HG03103 (cell line): ENCODE measurements at regions not wholly inside any gene's neighbourhood (a gene's known extent, or its start where the extent isn't known, plus 50 kb on each side); places are given as distances from the start of the nearest gene placed in this dataset.

Experiments used
- ATAC-seq: cut with Tn5 transposase; IDR thresholded peaks from one replicate; pipeline ENCODE4 v1.9.1; 2021; ENCODE audit warnings: low read depth; ENCODE audit not compliant: unreplicated experiment

DNA sequence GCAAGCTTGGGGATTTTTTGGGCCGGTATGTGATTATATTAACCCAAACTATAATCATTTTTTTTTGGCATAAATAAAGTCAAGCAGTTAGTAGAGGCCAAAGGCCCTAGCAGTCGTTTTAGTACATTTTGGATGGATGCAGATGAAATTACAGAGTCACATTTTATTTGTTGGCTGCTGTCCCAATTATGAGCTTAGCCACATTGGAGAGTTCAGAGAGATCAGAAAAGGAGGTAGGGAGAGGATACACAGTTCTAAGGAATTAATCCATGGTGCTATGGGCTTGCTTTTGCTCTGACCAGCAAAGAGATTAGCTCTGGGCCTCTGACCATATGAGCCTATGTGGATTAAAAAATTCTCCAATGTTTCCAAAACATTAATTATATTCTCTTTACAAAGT, 395.1 kb downstream of the RAPGEF2 start:
- ATAC-seq = no peak

DNA sequence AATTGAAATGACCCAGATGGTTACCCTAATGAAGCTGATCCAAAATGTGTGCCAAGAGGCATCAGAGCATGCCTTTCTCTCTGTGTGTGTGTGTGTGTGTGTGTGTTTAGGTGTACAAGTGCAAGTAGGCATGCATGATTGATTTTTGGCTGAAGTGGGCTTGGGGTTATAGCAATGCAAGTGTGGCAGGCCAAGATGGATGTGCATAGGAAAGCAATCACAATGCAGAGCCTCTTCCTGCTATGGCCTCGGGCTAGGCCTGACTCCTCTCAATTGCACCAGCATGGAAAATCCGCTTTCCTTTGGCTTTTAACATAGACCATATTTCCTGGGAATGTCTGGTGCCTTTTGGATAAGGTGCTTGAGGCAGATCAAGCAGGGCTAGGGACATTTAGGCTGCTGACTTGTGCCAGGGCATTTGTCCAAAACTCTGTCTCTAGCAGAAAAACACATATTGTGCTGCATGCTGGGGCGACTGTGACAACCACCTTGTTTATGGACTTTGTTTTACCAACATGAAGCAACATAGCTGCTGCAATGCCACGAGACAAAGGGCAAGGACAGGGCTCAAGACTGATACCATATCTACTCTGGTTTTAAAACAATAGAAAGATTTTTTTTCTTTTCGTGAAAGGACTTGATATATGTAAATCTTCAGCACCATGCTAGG, 395.7 kb downstream of the RAPGEF2 start:
- ATAC-seq = no peak

DNA sequence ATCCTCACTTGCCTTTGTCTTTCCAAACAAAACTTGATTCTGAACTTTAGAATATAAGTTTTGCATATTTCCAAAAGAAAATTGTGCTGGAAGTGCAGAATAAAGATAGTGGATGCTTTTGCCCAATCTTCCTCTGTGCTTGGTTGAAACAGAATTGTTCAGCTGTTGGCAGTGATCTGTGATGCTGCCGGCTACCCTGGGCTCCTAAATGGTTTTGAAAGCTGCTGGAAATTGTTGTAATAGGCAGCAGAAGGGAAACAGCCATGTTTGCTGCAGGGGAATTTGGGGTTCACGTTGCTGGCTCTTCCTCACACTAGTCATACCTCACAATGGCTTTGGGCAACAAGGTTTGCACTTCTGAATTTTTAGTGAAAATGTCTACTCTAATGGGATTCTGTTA, 398.0 kb downstream of the RAPGEF2 start:
- no peak for ATAC-seq

DNA sequence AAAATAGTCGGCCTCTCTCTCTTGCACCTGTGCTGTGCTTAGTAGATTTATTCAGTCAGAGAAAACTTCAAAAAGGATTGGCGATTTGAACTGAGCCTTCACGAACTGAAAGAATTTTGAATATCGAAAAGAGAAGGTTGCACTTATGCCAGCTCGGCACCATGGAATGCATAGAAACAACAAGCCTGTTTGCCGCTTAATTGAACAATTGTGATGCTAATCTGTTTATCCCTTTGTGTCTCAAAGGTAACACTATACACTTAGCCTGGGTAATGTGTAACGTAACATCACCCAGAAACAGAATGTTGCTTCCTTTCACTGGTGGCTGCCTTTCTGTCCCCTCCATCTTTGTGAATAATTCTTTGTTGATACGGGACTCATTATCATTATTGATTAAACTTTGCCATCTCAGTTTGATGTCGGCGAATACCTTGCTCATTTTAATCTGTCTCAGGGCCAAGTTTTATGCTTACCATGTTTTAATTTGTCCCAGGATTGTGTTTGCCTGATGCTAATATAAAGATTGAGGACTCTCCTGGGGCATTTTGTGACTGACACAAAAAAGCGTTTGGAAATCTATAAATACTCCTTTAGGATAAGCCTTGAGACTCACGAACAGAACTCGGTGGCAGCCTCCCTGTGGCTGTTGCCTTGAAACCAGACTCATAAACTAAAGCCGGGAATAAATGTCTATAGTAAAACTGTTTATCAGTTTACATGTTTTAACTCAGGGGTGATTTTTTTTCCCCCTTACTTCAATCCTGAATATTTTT, 400.5 kb downstream of the RAPGEF2 start:
- ATAC-seq = no peak

DNA sequence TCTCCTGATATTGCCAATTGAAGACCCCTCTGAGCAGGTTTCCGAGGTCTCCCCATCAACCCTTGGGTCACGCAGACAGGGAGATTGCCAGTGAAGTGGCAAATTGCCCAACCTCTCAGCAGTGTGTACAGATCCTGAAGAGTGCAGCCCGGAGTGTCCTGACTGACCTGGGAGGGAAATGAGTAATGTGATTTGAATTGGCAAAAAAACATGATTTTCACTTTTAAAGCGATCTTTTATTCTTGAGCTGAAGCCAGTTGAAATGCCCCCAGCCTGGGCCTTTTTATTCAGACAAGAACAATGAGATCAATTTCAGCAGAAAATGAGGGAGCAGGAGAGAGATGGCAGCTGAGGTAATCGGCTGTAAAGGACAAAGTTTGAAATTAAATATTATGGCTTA, 401.8 kb downstream of the RAPGEF2 start:
- ATAC-seq = no peak

DNA sequence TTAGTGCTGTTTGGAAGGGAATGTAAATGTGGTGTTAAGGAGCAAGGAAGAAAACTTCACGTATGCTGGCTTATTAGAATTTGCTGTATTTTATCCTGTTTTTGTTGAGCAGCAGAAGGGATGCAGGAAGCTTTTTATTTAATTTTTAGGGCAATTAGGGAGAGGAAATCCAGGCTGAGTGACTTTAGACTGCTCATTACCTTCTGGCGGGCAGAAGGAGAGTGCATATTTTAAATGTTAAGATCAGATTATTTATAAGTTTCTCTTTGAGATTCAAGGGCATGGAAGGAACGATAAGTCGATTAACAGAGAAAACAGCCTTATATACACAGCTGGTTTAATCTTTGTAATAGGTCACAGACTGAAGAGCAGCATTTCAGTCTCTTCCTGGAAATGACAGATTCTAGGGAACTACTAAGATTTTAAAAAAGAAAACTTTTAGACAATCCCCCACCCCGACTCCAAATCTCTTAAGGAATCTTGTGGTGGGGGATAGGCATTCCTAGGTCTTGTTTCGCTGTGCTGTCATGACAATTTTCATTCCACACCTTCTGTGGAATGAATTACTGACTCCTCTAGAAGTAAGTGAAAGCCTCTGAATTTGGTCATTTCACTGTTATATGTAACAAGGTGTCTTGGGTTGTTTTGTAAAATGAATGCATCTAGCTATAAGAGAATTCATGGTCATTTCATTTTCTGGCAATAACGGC, 402.5 kb downstream of the RAPGEF2 start:
- ATAC-seq = no peak

DNA sequence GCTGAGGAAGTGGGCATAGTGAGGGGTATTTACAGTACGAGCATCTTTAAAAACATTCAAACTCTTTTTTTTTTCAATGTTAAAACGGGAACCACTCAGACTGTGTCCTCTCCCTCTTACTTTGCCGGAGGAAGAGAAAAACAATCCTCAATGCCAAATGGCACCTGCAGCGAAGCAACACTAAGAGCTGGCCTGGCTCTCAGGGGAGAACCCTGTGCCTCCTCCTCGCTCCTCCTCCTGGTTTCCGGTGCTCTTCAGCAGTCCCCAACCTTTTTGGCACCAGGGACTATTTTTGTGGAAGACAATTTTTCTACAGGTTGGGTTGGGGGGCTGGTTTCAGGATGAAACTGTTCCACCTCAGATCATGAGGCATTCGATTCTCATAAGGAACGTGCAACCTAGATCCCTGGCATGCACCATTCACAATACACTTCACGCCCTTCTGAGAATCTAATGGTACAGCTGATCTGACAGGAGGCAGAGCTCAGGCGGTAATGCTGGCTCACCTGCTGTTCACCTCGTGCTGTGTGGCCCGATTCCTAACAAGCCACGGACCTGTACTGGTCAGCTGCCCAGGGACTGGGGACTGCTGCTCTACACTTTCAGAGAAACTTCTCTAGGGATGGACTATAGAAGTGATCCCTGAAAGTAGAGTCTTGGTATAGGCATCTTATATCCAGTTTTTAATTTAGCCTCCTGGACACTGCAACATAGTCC, 404.1 kb downstream of the RAPGEF2 start:
- ATAC-seq = no peak

DNA sequence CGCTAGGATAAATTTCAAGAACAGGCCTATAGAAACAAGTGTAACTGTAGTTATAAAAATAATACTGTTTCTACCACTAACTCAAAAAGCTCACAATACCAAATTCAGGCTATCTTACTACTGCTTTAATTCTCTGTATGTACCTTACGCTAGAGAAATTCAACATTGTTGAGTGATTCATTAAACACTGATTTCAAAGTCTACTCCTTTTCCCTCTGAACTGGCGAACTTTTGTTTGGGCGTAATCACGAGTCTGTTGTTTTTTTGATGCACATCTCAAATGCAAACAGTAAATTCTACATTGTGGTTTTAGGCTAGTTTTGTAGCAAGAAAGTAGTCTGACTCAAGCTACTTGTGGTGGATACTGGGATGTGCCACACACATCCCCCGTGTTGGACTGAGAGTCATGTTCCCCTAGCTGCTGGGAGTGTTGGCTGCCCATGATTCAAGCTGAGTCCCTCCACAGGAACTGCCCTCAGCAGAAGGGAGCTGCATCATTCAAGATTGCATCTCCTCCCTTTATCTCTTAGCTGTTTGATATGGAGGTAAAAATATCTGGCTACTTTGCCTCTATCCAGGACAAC, 406.1 kb downstream of the RAPGEF2 start:
- no peak for ATAC-seq

DNA sequence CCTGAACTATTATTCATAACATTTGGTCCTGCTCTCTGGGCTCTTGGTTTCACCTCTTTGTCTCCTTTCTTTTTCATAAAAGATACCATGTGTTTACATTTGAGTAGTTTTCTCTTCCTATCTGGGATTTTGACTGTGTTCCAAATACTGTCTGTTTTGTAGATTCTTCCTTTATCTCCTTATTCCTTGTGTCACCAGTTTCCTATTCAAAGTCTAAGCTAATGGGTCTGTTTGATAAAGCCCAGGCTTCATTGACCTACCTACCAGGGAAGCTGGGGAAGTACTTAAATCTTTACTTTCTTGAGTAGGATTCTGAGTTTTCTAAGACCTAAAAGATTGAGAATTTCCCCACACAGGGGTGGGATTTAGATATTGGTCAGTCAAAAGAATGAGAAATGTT, 409.5 kb downstream of the RAPGEF2 start:
- no peak for ATAC-seq

DNA sequence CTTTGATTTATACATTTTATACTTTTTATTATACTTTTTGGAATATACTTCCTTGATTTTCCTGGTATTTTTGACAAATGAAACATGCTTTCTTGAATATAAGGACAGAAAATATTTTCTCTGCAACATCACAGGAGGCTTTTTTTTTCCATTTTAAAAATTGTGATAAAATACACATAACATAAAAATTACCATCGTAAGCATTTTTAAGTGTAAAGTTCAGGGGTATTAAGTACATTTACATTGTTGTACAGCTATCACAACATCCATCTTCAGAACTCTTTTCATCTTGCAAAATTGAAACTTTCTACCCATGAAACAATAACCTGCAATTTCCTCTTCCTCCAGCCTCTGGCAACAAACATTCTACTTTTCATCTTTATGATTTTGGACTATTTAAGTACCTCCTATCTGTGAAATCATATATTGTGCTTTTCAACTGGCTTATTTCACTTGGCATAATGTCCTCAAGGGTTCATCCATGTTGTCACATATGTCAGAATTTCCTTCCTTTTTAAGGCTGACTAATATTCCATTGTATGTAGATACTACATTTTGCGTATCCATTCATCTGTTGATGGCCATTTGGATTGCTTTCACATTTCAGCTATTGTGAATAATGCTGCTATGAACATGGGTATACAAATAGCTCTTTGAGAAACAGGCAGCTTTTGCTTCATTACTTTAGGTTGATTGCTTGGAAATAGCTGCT, 412.6 kb downstream of the RAPGEF2 start:
- ATAC-seq = no peak

DNA sequence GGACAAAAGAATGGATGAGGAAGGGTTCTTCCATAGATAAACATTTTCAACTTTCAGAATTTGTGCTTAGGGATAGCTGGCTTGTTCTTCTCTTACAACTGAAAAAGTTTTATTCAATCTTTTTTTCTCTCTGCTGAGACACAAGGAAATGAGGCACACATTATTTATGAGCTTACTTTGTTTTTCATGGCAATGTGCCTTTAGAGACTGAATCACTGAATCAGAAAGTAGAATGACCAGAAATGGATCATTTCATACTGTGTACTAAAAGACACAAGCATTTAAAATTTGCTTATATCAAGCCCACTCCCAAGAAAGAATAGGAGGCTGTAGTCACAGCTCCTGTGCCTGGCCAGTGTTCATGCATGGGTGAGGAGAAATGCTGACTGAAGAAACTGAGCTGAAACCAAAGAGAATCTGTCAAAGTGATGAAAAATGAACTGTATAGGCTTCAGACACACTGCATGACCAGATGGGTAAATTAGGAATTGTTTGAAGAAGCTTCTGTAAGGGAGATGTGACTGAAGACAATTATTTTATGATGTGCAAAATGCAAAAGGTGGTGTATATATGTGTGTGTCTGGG, 413.8 kb downstream of the RAPGEF2 start:
- no peak for ATAC-seq

DNA sequence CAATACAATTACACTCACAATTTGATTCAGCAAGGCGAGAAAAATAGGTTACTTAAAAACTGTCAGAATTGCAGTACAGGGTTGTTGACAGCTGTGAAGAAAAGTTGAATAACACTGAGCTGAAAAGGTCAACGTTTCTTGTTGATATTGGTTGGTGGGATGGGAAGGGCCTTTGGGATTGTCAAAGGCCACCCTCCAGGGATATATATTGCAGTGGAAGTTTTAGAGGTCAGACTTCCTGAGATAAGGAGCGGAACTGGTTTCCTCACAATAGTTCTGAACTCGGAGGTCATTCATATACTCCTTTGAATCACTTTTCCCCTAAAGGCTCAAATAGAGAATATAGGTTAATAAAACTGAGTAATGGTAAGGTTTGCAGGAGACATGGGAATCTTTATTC, 417.2 kb downstream of the RAPGEF2 start:
- no peak for ATAC-seq

DNA sequence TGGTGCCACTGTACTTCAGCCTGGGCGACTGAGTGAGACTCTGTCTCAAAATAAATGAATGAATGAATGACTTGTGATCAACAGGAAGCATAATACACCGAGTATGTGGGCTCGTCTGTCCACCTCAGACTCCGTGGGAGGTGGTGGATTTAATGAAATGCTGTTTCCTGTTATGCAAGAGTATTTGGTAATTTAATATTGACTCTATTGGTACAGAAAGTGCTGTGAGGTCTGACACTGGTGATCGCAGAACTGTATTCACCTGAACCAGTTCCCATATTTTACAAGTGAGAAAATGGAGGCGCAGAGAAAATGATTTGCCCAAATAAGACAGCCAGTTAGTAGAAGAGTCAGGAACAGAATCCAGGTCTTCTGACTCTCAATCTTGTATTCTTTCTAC, 423.3 kb downstream of the RAPGEF2 start:
- ATAC-seq = no peak

DNA sequence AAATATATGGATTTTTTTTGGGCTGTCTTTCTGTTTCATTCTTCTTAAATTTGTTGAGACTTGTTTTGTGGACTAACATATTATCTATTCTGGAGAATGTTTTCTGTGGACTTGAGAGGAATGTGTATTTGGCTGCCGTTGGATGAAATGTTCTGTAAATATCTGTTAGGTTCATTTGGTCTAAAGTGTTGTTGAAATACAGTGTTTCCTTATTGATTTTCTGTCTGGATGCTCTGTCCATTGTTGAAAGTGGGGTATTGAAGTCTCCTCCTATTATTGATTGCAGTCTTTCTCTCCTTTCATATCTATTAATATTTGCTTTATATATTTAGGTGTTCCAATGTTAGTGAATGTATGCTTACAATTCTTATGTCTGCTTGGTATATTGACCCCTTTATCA, 431.8 kb downstream of the RAPGEF2 start:
- no peak for ATAC-seq

DNA sequence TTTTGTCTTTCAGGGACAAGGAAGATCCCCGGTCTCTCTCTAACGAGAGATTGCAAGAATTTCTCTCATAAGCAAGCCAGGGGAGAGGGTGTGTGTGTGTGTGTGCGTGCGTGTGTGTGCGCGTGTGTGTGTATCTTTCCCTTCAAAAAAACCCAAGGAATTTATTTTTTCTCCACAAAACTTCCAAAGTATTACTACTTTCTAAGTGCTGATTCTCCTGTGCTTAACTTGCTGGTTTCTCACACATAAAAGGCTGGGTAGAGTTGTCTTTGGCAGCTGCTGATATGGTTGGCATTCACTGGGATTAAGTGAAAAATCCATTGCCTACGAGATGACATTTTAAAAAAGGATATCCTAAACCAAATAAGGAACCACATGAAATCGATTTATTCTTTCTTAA, 435.7 kb downstream of the RAPGEF2 start:
- no peak for ATAC-seq

DNA sequence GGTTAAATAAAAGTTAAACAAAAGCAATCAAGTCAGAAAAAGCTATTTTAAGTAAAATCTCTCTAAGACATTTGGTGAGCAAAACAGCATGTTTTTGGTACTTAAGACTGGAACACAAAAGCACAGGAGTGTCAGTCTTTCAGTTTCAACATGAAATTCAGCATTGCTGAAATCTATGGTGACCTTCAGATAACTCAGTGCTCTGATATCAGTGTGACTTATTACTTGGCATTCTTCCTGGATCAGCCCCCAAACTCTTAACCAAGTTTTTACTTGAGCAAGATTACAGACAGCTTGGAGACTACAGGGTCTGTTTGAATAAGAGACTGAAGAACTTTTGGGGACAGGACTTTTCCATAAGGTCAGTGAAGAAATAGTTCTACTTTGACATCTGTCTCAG, 437.2 kb downstream of the RAPGEF2 start:
- no peak for ATAC-seq

DNA sequence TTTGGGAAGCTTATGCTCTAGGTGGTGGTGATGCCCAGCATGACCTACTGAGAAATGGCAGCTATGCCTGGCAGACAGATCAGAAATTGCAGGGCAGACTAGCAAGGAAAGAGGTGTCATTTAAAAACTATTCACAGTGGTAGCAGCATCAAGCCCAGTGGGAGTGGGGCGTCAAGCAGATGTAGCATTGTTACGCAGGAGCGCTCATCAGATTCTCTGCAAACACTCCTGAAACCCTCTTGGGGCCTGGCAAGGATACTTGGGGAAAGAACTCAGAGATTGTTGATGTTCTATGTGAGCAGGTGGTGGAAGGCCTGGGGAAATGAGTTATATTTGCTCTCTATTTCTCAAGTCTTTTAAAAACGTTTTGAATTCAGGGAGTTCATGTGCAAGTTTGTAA, 437.6 kb downstream of the RAPGEF2 start:
- ATAC-seq = no peak

DNA sequence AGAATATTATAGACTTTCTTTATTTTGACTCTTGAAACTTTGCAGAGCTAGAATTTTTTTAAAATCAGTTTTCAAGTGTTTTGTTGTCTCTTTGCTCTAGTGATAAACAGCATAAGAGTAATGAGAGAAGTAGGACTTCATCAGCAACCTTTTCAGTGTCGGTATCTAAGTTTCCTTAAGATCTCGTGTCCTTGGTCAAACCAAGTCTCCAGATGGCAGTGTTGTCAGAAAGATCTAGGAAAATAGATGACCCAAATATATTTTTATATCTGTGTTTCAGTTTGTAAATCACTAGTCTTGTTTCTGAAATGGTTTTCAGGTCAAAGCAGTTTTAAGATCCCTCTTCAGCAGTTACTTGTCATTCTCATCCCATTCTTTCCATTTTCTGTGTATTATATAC, 438.3 kb downstream of the RAPGEF2 start:
- no peak for ATAC-seq

DNA sequence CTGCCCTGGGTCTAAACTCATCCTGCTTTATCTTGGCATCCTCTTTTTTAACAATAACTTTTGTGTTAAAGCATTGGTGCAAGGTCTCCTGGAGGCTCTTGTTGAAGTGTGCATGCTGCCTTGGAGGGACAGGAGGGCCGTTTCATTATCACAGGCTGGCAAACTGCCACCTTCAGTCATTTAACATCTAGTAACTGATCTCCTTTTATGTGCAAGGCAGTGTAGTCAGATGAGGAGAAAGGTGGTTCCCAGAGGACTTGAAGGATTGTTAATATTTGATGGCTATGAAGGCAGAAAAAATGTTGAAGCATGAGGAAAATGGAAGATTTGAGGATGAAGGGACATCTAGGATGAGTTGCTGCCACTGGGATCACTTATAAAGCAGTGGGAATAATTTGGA, 439.4 kb downstream of the RAPGEF2 start:
- ATAC-seq = no peak

DNA sequence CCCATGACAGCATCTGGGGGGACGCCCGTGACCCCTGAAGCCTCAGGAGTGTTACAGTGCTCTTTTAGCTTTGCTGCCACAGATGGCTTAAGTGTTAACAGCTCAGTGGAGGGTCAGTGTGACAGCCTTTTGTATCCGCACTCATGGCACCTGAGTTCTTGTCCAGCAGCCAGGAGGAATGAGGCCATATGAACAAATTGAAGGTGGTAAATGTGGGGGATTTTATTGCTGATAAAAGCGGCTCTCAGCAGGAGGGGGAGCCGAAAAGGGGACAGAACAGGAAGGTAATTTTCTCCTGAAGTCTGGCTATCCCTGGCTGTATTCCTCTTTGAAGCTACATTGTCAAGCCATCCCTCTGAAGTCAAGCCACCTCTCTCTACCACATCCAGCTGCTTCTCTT, 441.0 kb downstream of the RAPGEF2 start:
- no peak for ATAC-seq
